ENCODE measurements at regions not wholly inside any gene's neighbourhood (a gene's known extent, or its start where the extent isn't known, plus 50 kb on each side); places are given as distances from the start of the nearest gene placed in this dataset.

GRCh38 chr1:239049571-239049970, 336.8 kb upstream of the CHRM3 start:
- no peak for TF ChIP-seq CTCF (conservative IDR thresholded peaks at IDR 0.05; ENCODE audit: low read length)
- no peak for TF ChIP-seq EZH2phosphoT487 (IDR thresholded peaks at IDR 0.05; ENCODE audit: borderline replicate concordance)
